NCI-H446 treated with DMSO at 0.1 percent for 48 hours (cell line): ENCODE measurements at regions not wholly inside any gene's neighbourhood (a gene's known extent, or its start where the extent isn't known, plus 50 kb on each side); places are given as distances from the start of the nearest gene placed in this dataset.
"Not testable (repeated sequence)": the region's sequence is repeated elsewhere in the genome, so short reads cannot be mapped to it uniquely, and the experiment has no call there.

Experiments used
- DNase-seq: peaks from one replicate; lab custom pipeline; 2025; lab: John Stamatoyannopoulos, UW

GRCh38 chr20:30393523-30393922, 863.9 kb upstream of the DEFB115 start:
- not testable (repeated sequence) for DNase-seq

GRCh38 chr20:30397111-30397510, 860.4 kb upstream of the DEFB115 start:
- not testable (repeated sequence) for DNase-seq

GRCh38 chr20:30405061-30405460, 852.4 kb upstream of the DEFB115 start:
- DNase-seq: not testable (repeated sequence)

GRCh38 chr20:30405585-30405984, 851.9 kb upstream of the DEFB115 start:
- DNase-seq: not testable (repeated sequence)

GRCh38 chr20:30406370-30406769, 851.1 kb upstream of the DEFB115 start:
- not testable (repeated sequence) for DNase-seq

GRCh38 chr20:30412972-30413371, 844.5 kb upstream of the DEFB115 start:
- no peak for DNase-seq

- DNase-seq: not testable (repeated sequence)
These were observed 840.1 kb upstream of the DEFB115 start for GRCh38 chr20:30417387-30417786.

- not testable (repeated sequence) for DNase-seq
These were observed 839.1 kb upstream of the DEFB115 start for GRCh38 chr20:30418378-30418777.

GRCh38 chr20:30419466-30419865, 838.0 kb upstream of the DEFB115 start:
- DNase-seq: no peak

- DNase-seq: not testable (repeated sequence)
These were observed 837.5 kb upstream of the DEFB115 start for GRCh38 chr20:30419871-30420420.
